Adipocyte (in vitro differentiated cells): ENCODE measurements at regions not wholly inside any gene's neighbourhood (a gene's known extent, or its start where the extent isn't known, plus 50 kb on each side); places are given as distances from the start of the nearest gene placed in this dataset.
A peak's percentile ranks its signal among the peaks of the same experiment; 100 is the strongest.

Source experiments
- DNase-seq: peaks from one replicate; pipeline ENCODE4 v3.0.0-alpha.2; 2015; ENCODE audit warnings: low read depth
- H3K27me3 ChIP-seq: replicated peaks from 2 replicates; pipeline ENCODE4 v1.7.0; 2013; ENCODE audit warnings: mild to moderate bottlenecking, low read length, moderate library complexity; ENCODE audit not compliant: control insufficient read depth, insufficient read depth
- H3K36me3 ChIP-seq: 2 replicates; pipeline ENCODE4 v1.7.0; 2013; ENCODE audit warnings: low read length, mild to moderate bottlenecking, moderate library complexity; ENCODE audit not compliant: control insufficient read depth, insufficient read depth, severe bottlenecking
- H3K4me1 ChIP-seq: 2 replicates; pipeline ENCODE4 v1.7.0; 2013; ENCODE audit warnings: mild to moderate bottlenecking, low read length, moderate library complexity; ENCODE audit not compliant: control insufficient read depth, insufficient read depth
- H3K4me3 ChIP-seq: 2 replicates; pipeline ENCODE4 v1.7.0; 2013; ENCODE audit warnings: mild to moderate bottlenecking, low read length, moderate library complexity
- H3K9ac ChIP-seq: 2 replicates; pipeline ENCODE4 v1.7.0; 2013; ENCODE audit warnings: mild to moderate bottlenecking, low read length, moderate library complexity
- H3K9me3 ChIP-seq: 2 replicates; pipeline ENCODE4 v1.7.0; 2013; ENCODE audit warnings: mild to moderate bottlenecking, low read length, moderate library complexity; ENCODE audit not compliant: control insufficient read depth

GRCh38 chr10:91335147-91335546 is 75.0 kb upstream of the HECTD2 start:
- Histone ChIP-seq H3K4me1 (no peaks in the 10 kb centered on the region), H3K4me3 (no peak overlapping the region), H3K9me3 (no peaks in the 10 kb centered on the region), H3K9ac (no peak overlapping the region), H3K36me3 (no peaks in the 10 kb centered on the region), H3K27me3 (no peaks in the 10 kb centered on the region)
- DNase-seq, result no peak

DNA sequence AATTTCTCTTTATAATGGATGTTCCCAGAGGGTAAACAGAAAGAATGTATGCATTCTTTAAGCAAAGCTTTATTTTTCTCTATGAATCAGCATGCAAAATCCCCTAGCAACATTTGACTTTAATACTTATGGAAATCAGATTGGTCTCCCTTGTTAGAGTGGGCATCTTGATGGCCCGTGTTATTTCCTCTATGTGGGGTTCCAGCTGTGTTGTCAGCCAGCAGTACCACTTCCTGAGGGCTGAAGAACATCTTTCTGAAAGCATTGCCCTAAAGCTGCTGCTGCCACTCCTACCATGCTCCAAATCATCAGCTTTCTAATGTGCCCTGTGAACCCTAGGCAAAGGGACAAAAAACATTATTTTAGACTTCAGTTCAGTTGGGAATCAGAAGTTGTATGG is 70.4 kb upstream of the HECTD2 start:
- Histone ChIP-seq H3K9ac (no peak overlapping the region), H3K9me3 (no peaks in the 10 kb centered on the region), H3K4me1 (peaks cover 3% of the 10 kb centered on the region), H3K36me3 (no peaks in the 10 kb centered on the region), H3K4me3 (no peak overlapping the region), H3K27me3 (no peaks in the 10 kb centered on the region)
- DNase-seq, result no peak

GRCh38 chr10:91340613-91341362 is 69.4 kb upstream of the HECTD2 start:
- Histone ChIP-seq H3K27me3 (no peaks in the 10 kb centered on the region), H3K4me1 (peaks cover 3% of the 10 kb centered on the region), H3K9me3 (no peaks in the 10 kb centered on the region), H3K4me3 (no peak overlapping the region), H3K36me3 (no peaks in the 10 kb centered on the region), H3K9ac (peak overlapping the region; percentile 15)
- DNase-seq, result peak; percentile 86

GRCh38 chr10:91341686-91342085 is 68.5 kb upstream of the HECTD2 start:
- no peaks in the 10 kb centered on the region for H3K9me3 ChIP-seq
- H3K4me1 ChIP-seq, result peaks cover 3% of the 10 kb centered on the region
- H3K27me3 ChIP-seq, result no peaks in the 10 kb centered on the region
- no peak for DNase-seq
- no peak overlapping the region for H3K9ac ChIP-seq
- no peak overlapping the region for H3K4me3 ChIP-seq
- H3K36me3 ChIP-seq, result no peaks in the 10 kb centered on the region

DNA sequence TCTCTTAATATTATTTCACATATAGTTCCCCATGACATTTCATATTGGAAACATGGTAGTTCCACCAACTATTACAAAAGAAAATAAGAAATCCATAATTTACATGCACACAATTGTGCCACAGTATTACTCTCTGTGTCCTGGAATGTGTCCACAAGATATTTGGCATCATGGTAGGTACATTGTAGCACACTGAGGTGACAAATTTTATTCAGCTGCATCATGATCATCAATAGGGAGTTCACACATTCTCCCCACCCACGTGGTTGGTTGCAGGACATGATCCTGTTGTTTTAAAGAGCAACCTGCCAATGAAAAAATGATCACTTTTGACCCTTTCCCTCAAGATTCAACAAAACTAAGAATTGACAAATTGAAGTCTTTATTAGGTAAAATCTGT is 67.1 kb upstream of the HECTD2 start:
- no peak for DNase-seq

GRCh38 chr10:91344117-91344856 is 65.9 kb upstream of the HECTD2 start:
- no peak overlapping the region for H3K4me3 ChIP-seq
- peaks cover 10% of the 10 kb centered on the region for H3K4me1 ChIP-seq
- no peaks in the 10 kb centered on the region for H3K9me3 ChIP-seq
- no peak for DNase-seq
- no peak overlapping the region for H3K9ac ChIP-seq
- H3K27me3 ChIP-seq, result no peaks in the 10 kb centered on the region
- no peaks in the 10 kb centered on the region for H3K36me3 ChIP-seq

More for the DNA sequence above, 67.1 kb upstream of the HECTD2 start:
- Histone ChIP-seq H3K4me3 (no peak overlapping the region), H3K36me3 (no peaks in the 10 kb centered on the region), H3K27me3 (no peaks in the 10 kb centered on the region), H3K9ac (no peak overlapping the region), H3K4me1 (peaks cover 3% of the 10 kb centered on the region), H3K9me3 (no peaks in the 10 kb centered on the region)

- H3K36me3 ChIP-seq, result no peaks in the 10 kb centered on the region
- H3K4me1 ChIP-seq, result peaks cover 24% of the 10 kb centered on the region
- no peaks in the 10 kb centered on the region for H3K9me3 ChIP-seq
- DNase-seq, result peak; percentile 25
- no peak overlapping the region for H3K4me3 ChIP-seq
- no peaks in the 10 kb centered on the region for H3K27me3 ChIP-seq
- H3K9ac ChIP-seq, result no peak overlapping the region
Observed at GRCh38 chr10:91345716-91346115, 64.4 kb upstream of the HECTD2 start.

GRCh38 chr10:91347529-91347928 is 62.6 kb upstream of the HECTD2 start:
- no peak for DNase-seq
- no peaks in the 10 kb centered on the region for H3K27me3 ChIP-seq
- no peaks in the 10 kb centered on the region for H3K36me3 ChIP-seq
- H3K9ac ChIP-seq, result no peak overlapping the region
- H3K4me3 ChIP-seq, result no peak overlapping the region
- no peaks in the 10 kb centered on the region for H3K9me3 ChIP-seq
- H3K4me1 ChIP-seq, result peaks cover 34% of the 10 kb centered on the region

DNA sequence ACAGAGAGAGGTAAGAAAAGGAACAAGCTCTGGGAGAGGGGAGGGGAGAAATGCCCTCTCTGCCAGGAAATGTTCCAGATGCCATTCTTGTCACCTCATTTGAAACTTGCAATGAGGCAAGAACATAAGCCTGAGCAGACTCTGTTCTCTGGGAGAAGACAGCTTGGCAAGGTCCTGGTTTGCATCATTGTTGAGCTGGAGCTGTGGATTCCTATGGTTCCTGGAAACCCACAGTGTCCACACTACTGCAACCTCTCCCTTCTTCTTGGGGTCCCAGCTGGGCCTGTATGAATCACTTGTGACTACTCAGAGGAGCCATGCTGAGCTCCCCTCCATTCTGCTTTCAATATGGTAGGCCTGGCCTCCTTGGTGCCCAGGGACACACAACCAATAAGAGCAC is 60.8 kb upstream of the HECTD2 start:
- DNase-seq, result peak; percentile 97
- Histone ChIP-seq H3K27me3 (no peaks in the 10 kb centered on the region), H3K4me3 (peak overlapping the region; percentile 48)

GRCh38 chr10:91350651-91351081 is 59.5 kb upstream of the HECTD2 start:
- peak overlapping the region; percentile 7 for H3K4me3 ChIP-seq
- no peaks in the 10 kb centered on the region for H3K27me3 ChIP-seq
- H3K9ac ChIP-seq, result peak overlapping the region; percentile 50
- H3K9me3 ChIP-seq, result no peaks in the 10 kb centered on the region
- H3K36me3 ChIP-seq, result no peaks in the 10 kb centered on the region
- peaks cover 40% of the 10 kb centered on the region for H3K4me1 ChIP-seq
- DNase-seq, result peak; percentile 26

More for the DNA sequence above, 60.8 kb upstream of the HECTD2 start:
- Histone ChIP-seq H3K9ac (no peak overlapping the region), H3K9me3 (no peaks in the 10 kb centered on the region), H3K4me1 (peaks cover 40% of the 10 kb centered on the region), H3K36me3 (no peaks in the 10 kb centered on the region)

- Histone ChIP-seq H3K9ac (no peak overlapping the region), H3K27me3 (no peaks in the 10 kb centered on the region), H3K36me3 (no peaks in the 10 kb centered on the region), H3K4me3 (no peak overlapping the region), H3K9me3 (no peaks in the 10 kb centered on the region), H3K4me1 (peaks cover 40% of the 10 kb centered on the region)
- DNase-seq, result no peak
Observed at GRCh38 chr10:91352760-91353159, 57.4 kb upstream of the HECTD2 start.
